HG02642 (cell line): ENCODE measurements at regions not wholly inside any gene's neighbourhood (a gene's known extent, or its start where the extent isn't known, plus 50 kb on each side); places are given as distances from the start of the nearest gene placed in this dataset.
A peak's percentile ranks its signal among the peaks of the same experiment; 100 is the strongest.

Experiments
- ATAC-seq: cut with Tn5 transposase; IDR thresholded peaks from one replicate; pipeline ENCODE4 v1.9.1; 2021; ENCODE audit warnings: mild to moderate bottlenecking; ENCODE audit not compliant: unreplicated experiment, poor library complexity

- ATAC-seq, result no peak
Observed at GRCh38 chr7:41910940-41911600, 208.2 kb upstream of the INHBA start.

GRCh38 chr7:41907444-41907843 lies 204.6 kb upstream of the INHBA start:
- no peak for ATAC-seq

- ATAC-seq, result no peak
Observed at GRCh38 chr7:41900532-41900931, 197.6 kb upstream of the INHBA start.

GRCh38 chr7:41899823-41900433 lies 197.0 kb upstream of the INHBA start:
- ATAC-seq, result no peak

GRCh38 chr7:41893656-41894055 lies 190.8 kb upstream of the INHBA start:
- no peak for ATAC-seq

- no peak for ATAC-seq
Observed at GRCh38 chr7:41892356-41893100, 189.6 kb upstream of the INHBA start.

DNA sequence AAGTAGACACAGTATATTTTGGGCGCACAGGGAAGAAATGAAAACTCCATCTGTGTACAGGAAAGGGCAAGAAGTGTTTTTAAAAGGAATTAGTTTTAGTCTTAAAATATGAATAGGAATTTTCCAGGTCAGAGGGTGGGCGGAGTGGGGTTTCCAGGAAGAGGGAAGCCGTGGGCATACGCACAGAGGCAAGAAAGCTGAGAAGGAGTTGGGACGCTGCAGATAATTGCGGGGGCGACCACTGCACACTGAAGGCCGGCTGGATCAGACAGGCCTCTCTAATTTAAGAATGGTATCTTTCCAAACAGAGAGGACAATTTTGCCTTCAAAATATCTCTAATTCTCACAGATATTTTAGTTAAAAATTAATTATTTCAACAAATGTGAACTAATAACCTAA lies 189.1 kb upstream of the INHBA start:
- no peak for ATAC-seq

DNA sequence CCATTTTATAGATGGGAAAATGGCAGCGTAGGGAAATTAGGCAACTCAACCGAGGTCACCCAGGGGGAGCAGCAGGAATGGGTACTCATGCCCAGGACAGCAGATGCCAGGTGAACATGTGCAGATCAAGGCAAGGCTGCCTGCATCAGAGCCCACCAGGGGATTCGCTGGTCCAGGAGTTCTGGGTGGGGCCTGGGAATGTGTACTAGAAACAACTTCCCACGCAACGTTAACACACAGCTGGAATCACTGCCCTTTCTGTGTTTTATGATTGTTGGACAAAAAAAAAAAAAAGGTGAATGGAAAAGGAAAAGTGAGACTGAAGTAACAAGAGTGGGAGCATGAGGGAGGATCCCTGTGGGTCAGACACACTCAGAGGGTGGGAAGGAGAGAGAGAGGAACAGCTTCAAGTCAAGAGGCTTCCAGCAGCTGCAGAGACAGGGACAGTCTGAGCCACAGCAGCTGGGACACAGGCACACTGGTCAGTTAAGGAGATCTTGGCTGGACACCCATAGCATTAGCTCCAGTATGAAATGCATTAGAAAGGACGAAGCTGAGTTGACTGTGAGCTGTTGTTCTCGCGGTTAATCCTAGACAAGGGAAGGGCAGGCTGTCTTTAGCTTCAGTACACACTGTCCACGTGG lies 187.9 kb upstream of the INHBA start:
- ATAC-seq, result no peak

- ATAC-seq, result peak; percentile 20
Observed at GRCh38 chr7:41889472-41889871, 186.6 kb upstream of the INHBA start.

DNA sequence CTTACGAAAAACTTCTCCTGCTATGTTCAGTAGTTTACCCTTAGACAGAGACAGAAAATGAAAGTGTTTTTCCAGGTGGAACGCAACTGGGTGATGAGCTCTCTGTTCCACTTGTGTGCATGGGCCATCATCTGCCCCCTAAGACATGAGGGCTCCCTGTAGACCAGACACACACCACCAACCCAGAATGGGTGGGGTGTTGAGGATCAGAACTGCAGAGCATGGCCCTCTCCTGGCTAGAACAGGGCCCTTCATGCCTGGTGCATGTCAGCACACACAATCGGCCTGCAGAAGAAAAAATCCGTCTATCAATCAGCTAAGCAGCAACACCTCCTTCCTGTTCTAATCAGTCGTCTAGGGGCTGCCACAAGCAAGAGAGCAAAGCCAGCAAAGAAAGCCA lies 186.2 kb upstream of the INHBA start:
- ATAC-seq, result peak; percentile 50

DNA sequence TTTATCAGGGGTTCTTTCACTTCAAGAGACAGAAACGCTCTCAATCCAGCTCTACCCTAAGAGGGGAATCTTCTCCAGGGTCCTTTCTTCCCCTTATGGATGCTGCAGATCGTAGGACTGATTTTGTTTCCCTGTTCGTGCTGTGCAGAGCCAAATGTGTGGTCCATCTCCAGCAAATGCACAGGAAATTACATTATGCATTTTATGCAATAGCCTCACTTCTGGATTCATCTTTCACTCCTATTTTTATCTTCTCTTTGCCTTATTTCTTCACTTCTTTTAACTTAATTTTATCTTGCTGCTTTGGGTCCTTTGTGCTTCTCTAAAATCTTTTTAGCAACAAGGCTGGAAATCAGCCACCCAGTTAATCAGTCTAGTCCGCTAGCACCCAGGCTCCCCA lies 184.5 kb upstream of the INHBA start:
- no peak for ATAC-seq

DNA sequence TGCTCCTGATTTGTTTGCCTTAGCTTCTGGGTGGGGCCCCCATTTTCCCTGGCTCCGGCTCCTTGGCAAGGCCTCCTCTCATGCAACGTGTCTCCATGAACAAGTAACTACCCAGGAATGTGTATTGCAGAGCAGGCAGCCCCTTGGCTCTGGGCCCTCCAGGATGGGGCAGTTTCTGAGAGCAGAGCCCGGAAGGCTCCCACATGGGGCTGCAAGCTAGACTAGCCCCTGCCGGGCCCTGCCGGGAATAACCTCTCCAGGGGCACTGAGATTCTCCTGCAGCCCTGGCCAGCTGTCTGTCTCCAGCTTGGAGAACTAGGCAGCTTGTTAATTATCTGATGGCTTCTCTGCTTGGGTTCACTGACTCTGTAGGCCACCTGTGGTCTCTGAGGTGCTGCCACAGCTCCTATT lies 184.0 kb upstream of the INHBA start:
- ATAC-seq, result no peak

GRCh38 chr7:41886262-41886900 lies 183.5 kb upstream of the INHBA start:
- ATAC-seq, result no peak

GRCh38 chr7:41885748-41886147 lies 182.9 kb upstream of the INHBA start:
- ATAC-seq, result no peak

- ATAC-seq, result no peak
Observed at GRCh38 chr7:41885078-41885477, 182.2 kb upstream of the INHBA start.

GRCh38 chr7:41882745-41883420 lies 180.0 kb upstream of the INHBA start:
- peak; percentile 29 for ATAC-seq

DNA sequence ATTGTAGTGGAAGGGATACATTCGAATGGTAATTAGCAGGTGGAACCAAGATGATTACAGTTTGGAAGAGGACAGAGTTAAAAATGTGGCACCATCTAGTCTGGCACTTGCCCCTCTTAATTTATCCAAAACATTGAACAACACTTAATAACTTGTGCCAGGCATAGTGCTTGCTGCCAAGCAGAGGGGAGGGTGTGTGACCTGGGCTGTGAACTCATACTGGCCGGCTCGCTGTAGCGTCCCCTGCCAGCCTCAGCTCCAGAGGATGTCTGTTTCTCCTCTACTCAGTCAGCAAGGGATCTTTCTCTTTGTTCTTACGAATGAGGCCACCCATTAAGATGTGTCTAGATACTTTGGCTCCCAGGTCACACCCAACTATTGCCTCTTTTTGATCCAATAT lies 179.4 kb upstream of the INHBA start:
- ATAC-seq, result no peak

GRCh38 chr7:41881331-41882130 lies 178.6 kb upstream of the INHBA start:
- peak; percentile 96 for ATAC-seq

GRCh38 chr7:41880107-41880506 lies 177.2 kb upstream of the INHBA start:
- ATAC-seq, result no peak
